WTC11 (cell line): ENCODE measurements at regions not wholly inside any gene's neighbourhood (a gene's known extent, or its start where the extent isn't known, plus 50 kb on each side); places are given as distances from the start of the nearest gene placed in this dataset.

Experiments used
- ELF4 ChIP-seq: sonication (generic); formaldehyde crosslinking; IDR thresholded peaks from 2 replicates; pipeline ENCODE4 v1.8.1; 2022; ENCODE audit warnings: low read depth, mild to moderate bottlenecking, moderate library complexity, missing genetic modification reagents
- RELA ChIP-seq: sonication (generic); formaldehyde crosslinking; IDR thresholded peaks from 2 replicates; pipeline ENCODE4 v1.8.1; 2022; ENCODE audit warnings: missing genetic modification reagents, mild to moderate bottlenecking, borderline replicate concordance
- SP1 ChIP-seq: sonication (generic); formaldehyde crosslinking; conservative IDR thresholded peaks from 2 replicates; pipeline ENCODE4 v1.8.1; 2022; ENCODE audit warnings: missing genetic modification reagents
- TEAD4 ChIP-seq: sonication (generic); formaldehyde crosslinking; IDR thresholded peaks from 2 replicates; pipeline ENCODE4 v1.8.0; 2022; ENCODE audit warnings: mild to moderate bottlenecking, missing genetic modification reagents
- ZBTB21 ChIP-seq: sonication (generic); formaldehyde crosslinking; IDR thresholded peaks from 2 replicates; pipeline ENCODE4 v1.8.1; 2023; ENCODE audit warnings: mild to moderate bottlenecking, missing genetic modification reagents, borderline replicate concordance
- ZNF121 ChIP-seq: sonication (generic); formaldehyde crosslinking; IDR thresholded peaks from 2 replicates; pipeline ENCODE4 v1.8.0; 2023; ENCODE audit warnings: missing genetic modification reagents
- TF ChIP-seq, protein P1 (sequence below): fragments of 200-600 bp; IDR thresholded peaks from 2 replicates; pipeline ENCODE4 v1.8.0; 2022; ENCODE audit warnings: antibody characterized with exemption
- TF ChIP-seq, protein P2 (sequence below): sonication (generic); formaldehyde crosslinking; IDR thresholded peaks from 2 replicates; pipeline ENCODE4 v1.8.0; 2022; ENCODE audit warnings: mild to moderate bottlenecking, missing genetic modification reagents

DNA sequence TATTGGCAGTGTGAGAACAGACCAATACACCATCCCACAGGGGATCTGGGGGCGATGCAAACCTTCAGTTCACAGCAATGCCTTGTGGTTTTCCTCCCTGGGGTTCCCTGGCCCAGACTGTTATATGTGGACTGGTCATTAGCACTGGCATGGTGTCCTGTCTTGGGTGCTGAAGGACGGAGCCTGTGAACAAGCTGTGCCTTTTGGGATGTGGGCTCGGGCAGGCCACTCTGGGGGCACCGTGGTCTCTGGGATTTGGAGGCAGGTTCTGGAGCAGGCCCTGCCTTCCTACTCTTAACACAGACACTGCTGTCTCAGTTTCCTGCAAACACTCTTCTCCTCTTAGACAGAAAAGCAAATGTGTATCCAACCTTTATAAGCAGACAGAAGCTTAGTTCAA lies 93.0 kb upstream of the ADRA2C start:
- TF ChIP-seq ZBTB21 (no peak), ZNF121 (CRISPR knock-in tag) (no peak), SP1 (CRISPR knock-in tag) (no peak), ELF4 (CRISPR knock-in tag) (no peak), RELA (CRISPR knock-in tag) (no peak), TEAD4 (no peak)
- TF ChIP-seq, protein P1, sequence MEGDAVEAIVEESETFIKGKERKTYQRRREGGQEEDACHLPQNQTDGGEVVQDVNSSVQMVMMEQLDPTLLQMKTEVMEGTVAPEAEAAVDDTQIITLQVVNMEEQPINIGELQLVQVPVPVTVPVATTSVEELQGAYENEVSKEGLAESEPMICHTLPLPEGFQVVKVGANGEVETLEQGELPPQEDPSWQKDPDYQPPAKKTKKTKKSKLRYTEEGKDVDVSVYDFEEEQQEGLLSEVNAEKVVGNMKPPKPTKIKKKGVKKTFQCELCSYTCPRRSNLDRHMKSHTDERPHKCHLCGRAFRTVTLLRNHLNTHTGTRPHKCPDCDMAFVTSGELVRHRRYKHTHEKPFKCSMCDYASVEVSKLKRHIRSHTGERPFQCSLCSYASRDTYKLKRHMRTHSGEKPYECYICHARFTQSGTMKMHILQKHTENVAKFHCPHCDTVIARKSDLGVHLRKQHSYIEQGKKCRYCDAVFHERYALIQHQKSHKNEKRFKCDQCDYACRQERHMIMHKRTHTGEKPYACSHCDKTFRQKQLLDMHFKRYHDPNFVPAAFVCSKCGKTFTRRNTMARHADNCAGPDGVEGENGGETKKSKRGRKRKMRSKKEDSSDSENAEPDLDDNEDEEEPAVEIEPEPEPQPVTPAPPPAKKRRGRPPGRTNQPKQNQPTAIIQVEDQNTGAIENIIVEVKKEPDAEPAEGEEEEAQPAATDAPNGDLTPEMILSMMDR = no peak
- TF ChIP-seq, protein P2, sequence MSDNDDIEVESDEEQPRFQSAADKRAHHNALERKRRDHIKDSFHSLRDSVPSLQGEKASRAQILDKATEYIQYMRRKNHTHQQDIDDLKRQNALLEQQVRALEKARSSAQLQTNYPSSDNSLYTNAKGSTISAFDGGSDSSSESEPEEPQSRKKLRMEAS = no peak
